GM12892 (cell line): ENCODE measurements at regions not wholly inside any gene's neighbourhood (a gene's known extent, or its start where the extent isn't known, plus 50 kb on each side); places are given as distances from the start of the nearest gene placed in this dataset.

Experiments
- DNase-seq: peaks from one replicate; pipeline ENCODE4 v3.0.0; 2011; ENCODE audit not compliant: insufficient read length
- FAIRE-seq: peaks from 2 replicates; lab custom pipeline; 2011; peaks lifted over from hg19 to GRCh38; lab: Jason Lieb, UNC
- POLR2A ChIP-seq: IDR thresholded peaks from 2 replicates; pipeline ENCODE4 v1.6.1; 2011; ENCODE audit warnings: low read depth, low read length, control low read depth
- POLR2AphosphoS5 ChIP-seq: IDR thresholded peaks from 2 replicates; pipeline ENCODE4 v1.6.1; 2011; ENCODE audit warnings: low read depth, low read length, control low read depth
- TAF1 ChIP-seq: IDR thresholded peaks from 2 replicates; pipeline ENCODE4 v1.6.1; 2011; ENCODE audit warnings: low read depth, mild to moderate bottlenecking, control low read depth, low read length, borderline replicate concordance

- FAIRE-seq (no peak), DNase-seq (no peak)
- no peak for TF ChIP-seq POLR2AphosphoS5
- TF ChIP-seq POLR2A, result no peak
- TF ChIP-seq TAF1, result no peak
Measured at GRCh38 chr18:72235422-72235821, 308.7 kb downstream of the CBLN2 start.

DNA sequence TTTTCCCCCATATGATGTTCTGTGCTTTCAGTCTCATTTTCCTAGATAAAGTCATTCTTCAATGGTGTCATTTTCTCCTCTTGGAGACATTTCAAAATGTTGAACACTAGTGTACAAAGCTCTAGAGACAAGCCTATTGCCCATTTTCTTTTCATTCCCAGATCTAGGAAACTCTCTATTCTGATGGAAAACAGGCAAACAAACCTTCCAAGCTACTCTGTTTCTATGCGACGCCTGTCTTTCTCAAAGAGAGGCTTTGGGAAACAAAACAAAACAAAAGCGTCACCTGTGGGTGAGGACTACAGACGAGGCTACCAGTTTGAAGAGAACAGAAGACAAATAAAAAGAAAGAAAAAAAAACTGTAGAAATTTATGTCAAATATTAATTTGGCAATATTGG is 311.0 kb downstream of the CBLN2 start:
- DNase-seq, result no peak
- TF ChIP-seq POLR2A (no peak), POLR2AphosphoS5 (no peak), TAF1 (no peak)
- no peak for FAIRE-seq

DNA sequence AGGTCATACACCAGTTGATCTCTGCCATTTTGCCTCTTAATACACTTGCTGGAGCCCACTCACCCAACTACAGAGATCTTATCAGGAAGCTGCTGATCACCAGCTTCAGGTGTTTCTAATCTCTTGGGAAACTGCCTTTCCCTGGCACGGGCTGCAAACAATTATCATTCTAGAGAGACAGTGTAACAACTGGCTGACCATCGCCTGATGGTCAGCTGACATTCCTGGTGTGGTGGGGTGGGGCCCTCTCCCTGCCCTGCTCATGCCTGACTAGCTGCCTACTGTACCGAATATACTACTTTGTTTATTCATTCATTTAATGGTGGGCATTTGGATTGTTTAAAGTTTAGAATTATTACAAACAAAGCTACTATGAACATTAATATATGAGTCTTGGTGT is 311.5 kb downstream of the CBLN2 start:
- no peak for FAIRE-seq
- no peak for DNase-seq
- TF ChIP-seq TAF1 (no peak), POLR2A (no peak), POLR2AphosphoS5 (no peak)

DNA sequence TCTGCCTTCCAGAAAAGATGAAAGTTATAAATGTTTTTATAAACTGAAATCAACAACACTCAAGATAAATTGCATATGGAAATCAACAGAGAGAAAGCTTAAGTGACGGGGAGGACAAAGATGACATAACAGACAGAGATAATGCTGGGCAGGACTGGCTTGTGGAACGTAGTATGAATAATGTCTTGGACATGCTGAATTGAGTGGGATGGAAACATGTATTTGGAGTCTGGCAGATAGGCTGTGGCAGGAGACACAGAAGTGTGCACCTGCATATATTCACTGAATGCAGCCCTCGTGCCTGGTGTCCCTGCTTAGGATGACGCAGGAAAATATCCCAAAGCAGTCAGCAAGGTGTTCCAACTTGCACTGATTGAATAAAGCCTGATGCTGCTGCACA is 318.2 kb downstream of the CBLN2 start:
- FAIRE-seq, result no peak
- TF ChIP-seq POLR2AphosphoS5, result no peak
- TF ChIP-seq POLR2A, result no peak
- no peak for TF ChIP-seq TAF1

DNA sequence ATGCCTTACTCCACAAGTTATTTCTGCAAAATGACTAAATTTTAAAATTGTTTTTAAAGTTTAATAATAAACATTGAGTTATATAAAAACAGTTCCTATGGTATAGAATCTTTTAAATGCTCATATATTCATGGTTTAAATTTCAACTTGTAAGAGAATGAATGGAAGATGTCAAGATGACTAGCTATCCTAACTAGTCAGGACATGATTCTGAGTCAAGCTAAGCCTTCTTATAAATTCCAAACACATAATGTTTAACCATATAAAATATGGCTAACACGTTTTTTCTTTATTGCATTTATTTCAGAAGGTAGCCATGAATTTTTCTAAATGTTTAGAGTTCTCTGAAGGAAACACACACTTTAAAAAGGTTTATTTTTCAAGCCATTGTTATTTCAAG is 320.4 kb downstream of the CBLN2 start:
- FAIRE-seq (no peak), DNase-seq (no peak)
- TF ChIP-seq POLR2A (no peak), TAF1 (no peak), POLR2AphosphoS5 (no peak)

More for the DNA sequence above, 318.2 kb downstream of the CBLN2 start:
- no peak for DNase-seq

- FAIRE-seq (no peak), DNase-seq (no peak)
- TF ChIP-seq POLR2A (no peak), POLR2AphosphoS5 (no peak), TAF1 (no peak)
Measured at GRCh38 chr18:72208920-72209676, 335.0 kb downstream of the CBLN2 start.

DNA sequence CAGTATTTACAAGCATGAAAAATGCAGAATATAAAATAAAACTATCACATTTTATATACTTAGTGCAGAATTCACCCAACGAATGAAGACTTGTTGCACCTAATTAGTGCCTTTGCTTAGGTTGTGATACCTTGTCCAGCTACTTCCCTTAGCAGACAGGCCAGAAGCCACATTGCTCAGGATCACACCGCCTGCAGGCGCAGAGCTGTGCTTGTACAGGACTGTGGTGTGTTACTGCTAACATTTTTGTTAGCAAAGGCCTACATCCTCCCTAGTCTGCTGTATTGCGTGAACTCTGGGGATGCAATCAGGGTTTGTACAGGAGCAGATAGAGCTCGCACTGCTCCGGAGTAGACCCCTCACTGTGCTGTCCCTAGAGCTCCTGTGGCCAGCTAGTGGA is 336.9 kb downstream of the CBLN2 start:
- TF ChIP-seq TAF1 (no peak), POLR2AphosphoS5 (no peak), POLR2A (no peak)
- no peak for FAIRE-seq
- DNase-seq, result no peak

DNA sequence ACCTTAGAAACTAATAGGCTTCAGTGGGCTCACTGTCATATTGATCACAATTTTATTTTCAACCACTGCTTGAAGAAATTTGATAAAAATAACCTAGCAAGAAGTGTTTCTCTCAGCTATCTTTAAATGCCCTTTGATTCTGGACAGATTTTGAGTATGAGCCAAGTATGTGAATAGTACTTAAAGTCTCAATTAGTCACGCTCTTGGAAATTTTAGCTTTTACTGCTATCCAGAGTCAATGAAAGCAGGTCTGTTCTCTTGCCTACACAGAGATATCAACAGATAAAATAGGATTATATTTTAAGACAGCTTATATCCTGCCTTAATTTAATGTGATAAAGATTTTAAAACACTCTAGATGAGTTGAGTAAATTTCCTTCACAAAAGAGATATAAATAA is 337.3 kb downstream of the CBLN2 start:
- FAIRE-seq (no peak), DNase-seq (no peak)
- TF ChIP-seq POLR2AphosphoS5, result no peak
- no peak for TF ChIP-seq POLR2A

GRCh38 chr18:72201032-72201431 is 343.1 kb downstream of the CBLN2 start:
- FAIRE-seq (no peak), DNase-seq (no peak)
- no peak for TF ChIP-seq POLR2AphosphoS5
- TF ChIP-seq TAF1, result no peak
- TF ChIP-seq POLR2A, result no peak

- DNase-seq, result no peak
- no peak for TF ChIP-seq POLR2AphosphoS5
- no peak for TF ChIP-seq TAF1
- TF ChIP-seq POLR2A, result no peak
- no peak for FAIRE-seq
Measured at GRCh38 chr18:72197591-72197990, 346.6 kb downstream of the CBLN2 start.

- no peak for FAIRE-seq
- TF ChIP-seq TAF1 (no peak), POLR2AphosphoS5 (no peak), POLR2A (no peak)
Measured at GRCh38 chr18:72194072-72194471, 350.1 kb downstream of the CBLN2 start.

GRCh38 chr18:72187956-72188355 is 356.2 kb downstream of the CBLN2 start:
- TF ChIP-seq POLR2A (no peak), TAF1 (no peak), POLR2AphosphoS5 (no peak)
- FAIRE-seq, result no peak
- DNase-seq, result no peak

More at GRCh38 chr18:72194072-72194471, 350.1 kb downstream of the CBLN2 start:
- no peak for DNase-seq
